Mononuclear cell (primary cell): ENCODE measurements at regions not wholly inside any gene's neighbourhood (a gene's known extent, or its start where the extent isn't known, plus 50 kb on each side); places are given as distances from the start of the nearest gene placed in this dataset.

Experiments used
- H3K27me3 ChIP-seq: 2 replicates; pipeline ENCODE4 v1.6.0; 2011; ENCODE audit warnings: low read length, control low read depth; ENCODE audit not compliant: insufficient read depth
- H3K4me1 ChIP-seq: 2 replicates; pipeline ENCODE4 v1.5.1; 2011; ENCODE audit warnings: mild to moderate bottlenecking, low read length, control low read depth; ENCODE audit not compliant: insufficient read depth
- H3K4me3 ChIP-seq: 2 replicates; pipeline ENCODE4 v1.5.1; 2011; ENCODE audit warnings: mild to moderate bottlenecking, low read length, moderate library complexity
- H3K9me3 ChIP-seq: 2 replicates; pipeline ENCODE4 v1.5.1; 2011; ENCODE audit warnings: low read depth, mild to moderate bottlenecking, control low read depth, low read length

DNA sequence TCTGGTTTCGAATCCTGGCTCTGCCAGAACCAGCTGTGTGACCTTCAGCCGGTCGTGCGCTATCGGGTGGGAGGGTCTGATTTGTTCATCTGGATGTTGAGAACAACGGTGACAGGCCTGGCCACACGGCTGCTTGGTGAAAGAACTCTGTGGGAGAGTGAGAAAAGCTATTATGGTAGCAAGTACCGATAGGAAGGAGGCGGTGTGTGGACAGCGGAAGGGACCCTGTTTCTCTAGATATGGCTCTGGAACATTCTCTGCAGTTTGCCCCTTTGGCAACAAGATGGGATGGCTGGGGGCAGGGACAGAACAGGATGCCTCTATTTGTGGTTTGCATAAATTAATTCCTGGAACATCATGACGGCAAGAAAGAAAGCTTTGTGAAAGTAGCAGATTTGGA lies 347.3 kb downstream of the AACS start:
- Histone ChIP-seq H3K4me1 (no peaks in the 10 kb centered on the region), H3K9me3 (no peaks in the 10 kb centered on the region), H3K27me3 (no peaks in the 10 kb centered on the region), H3K4me3 (no peak overlapping the region)

DNA sequence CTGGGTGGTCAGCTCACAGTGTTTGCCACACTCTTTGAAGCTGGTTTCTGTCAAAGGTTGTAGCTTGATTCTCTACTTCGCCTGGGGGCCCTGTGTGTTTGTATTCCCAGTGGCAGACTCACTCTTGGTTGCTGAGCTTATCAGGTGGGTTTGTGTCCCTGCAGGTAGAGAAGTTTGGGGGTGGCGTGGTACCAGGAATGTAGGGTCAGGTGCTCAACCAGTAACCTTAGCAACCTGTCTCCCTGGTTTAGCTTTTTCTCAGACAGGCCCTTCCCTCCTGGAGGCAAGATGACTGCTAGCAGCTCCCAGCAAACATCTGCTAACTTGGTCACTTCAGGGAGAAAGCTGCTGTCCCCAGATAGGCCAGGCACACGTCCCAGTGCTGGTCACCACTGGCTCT lies 352.2 kb downstream of the AACS start:
- H3K4me1 ChIP-seq: no peaks in the 10 kb centered on the region
- H3K9me3 ChIP-seq: no peaks in the 10 kb centered on the region
- no peak overlapping the region for H3K4me3 ChIP-seq
- no peaks in the 10 kb centered on the region for H3K27me3 ChIP-seq

DNA sequence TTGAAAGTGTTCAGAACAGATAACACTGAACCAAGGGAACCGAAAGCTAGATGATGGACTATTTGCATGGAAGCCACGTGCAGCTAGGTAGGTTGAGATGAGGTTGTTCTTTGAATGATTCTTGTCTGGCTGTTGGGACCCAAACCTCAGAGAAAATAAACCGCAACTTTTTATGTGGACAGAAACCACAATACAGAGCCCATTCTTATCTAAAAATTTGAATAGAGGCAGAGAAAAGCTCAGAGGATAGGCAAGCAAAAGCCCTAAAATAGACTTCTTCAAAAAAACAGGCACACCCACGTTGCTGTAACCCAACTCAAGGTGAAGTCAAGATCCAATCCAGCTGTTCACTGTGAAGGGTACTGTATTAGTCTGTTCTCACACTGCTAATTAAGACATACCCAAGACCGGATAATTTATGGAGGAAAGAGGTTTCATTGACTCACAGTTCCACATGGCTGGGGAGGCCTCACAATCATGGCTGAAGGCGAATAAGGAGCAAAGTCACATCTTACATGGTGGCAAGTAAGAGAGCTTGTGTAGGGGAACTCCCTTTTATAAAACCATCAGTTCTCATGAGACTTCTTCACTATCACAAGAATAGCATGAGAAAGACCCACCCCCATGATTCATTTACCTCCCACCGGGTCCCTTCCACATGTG lies 353.8 kb downstream of the AACS start:
- no peaks in the 10 kb centered on the region for H3K27me3 ChIP-seq
- H3K9me3 ChIP-seq: no peaks in the 10 kb centered on the region
- H3K4me3 ChIP-seq: no peak overlapping the region
- no peaks in the 10 kb centered on the region for H3K4me1 ChIP-seq

- no peaks in the 10 kb centered on the region for H3K27me3 ChIP-seq
- no peaks in the 10 kb centered on the region for H3K9me3 ChIP-seq
- no peak overlapping the region for H3K4me3 ChIP-seq
- no peaks in the 10 kb centered on the region for H3K4me1 ChIP-seq
Measured at GRCh38 chr12:125424909-125425308, 359.7 kb downstream of the AACS start.

- H3K4me3 ChIP-seq: no peak overlapping the region
- H3K9me3 ChIP-seq: no peaks in the 10 kb centered on the region
- no peaks in the 10 kb centered on the region for H3K4me1 ChIP-seq
- no peaks in the 10 kb centered on the region for H3K27me3 ChIP-seq
Measured at GRCh38 chr12:125431516-125431915, 366.3 kb downstream of the AACS start.

- Histone ChIP-seq H3K4me1 (no peaks in the 10 kb centered on the region), H3K9me3 (no peaks in the 10 kb centered on the region)
Measured at GRCh38 chr12:125434131-125434530, 368.9 kb downstream of the AACS start.

GRCh38 chr12:125434936-125435443 lies 369.8 kb downstream of the AACS start:
- Histone ChIP-seq H3K9me3 (no peaks in the 10 kb centered on the region), H3K4me3 (no peak overlapping the region), H3K4me1 (no peaks in the 10 kb centered on the region), H3K27me3 (no peaks in the 10 kb centered on the region)

More at GRCh38 chr12:125434131-125434530, 368.9 kb downstream of the AACS start:
- Histone ChIP-seq H3K27me3 (no peaks in the 10 kb centered on the region), H3K4me3 (no peak overlapping the region)

- Histone ChIP-seq H3K9me3 (no peaks in the 10 kb centered on the region), H3K4me1 (no peaks in the 10 kb centered on the region), H3K27me3 (no peaks in the 10 kb centered on the region), H3K4me3 (no peak overlapping the region)
Measured at GRCh38 chr12:125435871-125436270, 370.6 kb downstream of the AACS start.

DNA sequence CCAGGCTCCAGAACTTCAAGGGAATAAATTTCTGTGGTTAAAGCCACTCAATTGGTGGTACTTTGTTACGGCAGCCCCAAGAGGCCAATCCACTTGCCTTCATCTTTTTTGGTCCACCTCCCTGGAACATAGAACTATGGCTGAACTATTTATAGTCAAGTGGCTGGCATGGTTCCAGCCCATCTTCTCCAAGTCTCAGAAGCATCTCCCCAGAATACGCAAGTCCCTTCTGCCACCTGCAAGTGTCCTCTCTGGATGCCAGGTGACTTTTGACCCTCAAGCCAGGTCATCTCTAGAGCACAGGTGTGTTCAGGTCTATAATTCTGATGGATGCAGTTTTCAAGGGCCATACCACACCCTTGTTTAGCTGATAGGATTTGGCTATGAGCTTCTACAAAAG lies 371.5 kb downstream of the AACS start:
- no peak overlapping the region for H3K4me3 ChIP-seq
- H3K9me3 ChIP-seq: no peaks in the 10 kb centered on the region

DNA sequence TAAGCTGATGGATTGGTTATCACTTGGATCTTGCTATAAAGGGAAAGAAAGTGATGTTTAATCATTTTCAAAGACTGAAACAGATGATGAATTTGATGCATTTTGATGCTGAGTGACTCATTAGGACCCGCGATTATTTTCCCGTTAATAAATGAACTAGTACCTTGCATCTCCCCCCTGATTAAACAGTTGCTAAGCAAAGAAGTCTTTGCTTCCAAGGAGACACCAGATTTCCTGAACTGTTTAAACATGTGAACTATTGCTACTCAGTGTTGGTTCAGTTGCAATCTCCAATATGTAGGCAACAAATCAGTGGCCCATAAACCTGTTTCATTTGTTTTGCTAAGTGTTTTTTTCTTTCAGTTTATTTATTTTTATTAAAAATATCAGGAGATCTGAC lies 375.2 kb downstream of the AACS start:
- H3K27me3 ChIP-seq: no peaks in the 10 kb centered on the region
- H3K9me3 ChIP-seq: no peaks in the 10 kb centered on the region
- no peak overlapping the region for H3K4me3 ChIP-seq
- H3K4me1 ChIP-seq: no peaks in the 10 kb centered on the region

More for the DNA sequence above, 371.5 kb downstream of the AACS start:
- Histone ChIP-seq H3K27me3 (no peaks in the 10 kb centered on the region), H3K4me1 (no peaks in the 10 kb centered on the region)

DNA sequence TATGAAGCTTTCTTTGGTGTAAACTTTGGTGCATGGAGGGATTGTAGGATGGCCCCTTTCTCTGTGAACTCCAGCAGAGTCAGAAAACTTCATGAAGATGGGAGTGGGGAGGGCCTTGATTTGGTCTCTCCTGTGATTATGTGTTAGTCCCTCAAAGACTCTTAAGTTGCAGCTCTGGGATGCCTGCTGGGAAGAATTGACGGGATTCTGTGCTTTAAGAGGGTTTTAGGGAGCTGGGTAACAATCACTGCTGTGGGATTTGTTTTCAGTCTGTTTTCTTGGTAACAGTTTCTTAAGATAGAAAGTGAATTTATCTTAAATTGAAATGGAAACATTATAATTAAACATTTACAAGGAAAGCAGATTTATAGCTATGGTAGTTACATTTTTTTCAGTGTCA lies 378.1 kb downstream of the AACS start:
- no peaks in the 10 kb centered on the region for H3K27me3 ChIP-seq
- H3K4me3 ChIP-seq: no peak overlapping the region
- H3K9me3 ChIP-seq: no peaks in the 10 kb centered on the region
- H3K4me1 ChIP-seq: no peaks in the 10 kb centered on the region

GRCh38 chr12:125451408-125451807 lies 386.2 kb downstream of the AACS start:
- H3K27me3 ChIP-seq: no peaks in the 10 kb centered on the region
- H3K4me1 ChIP-seq: no peaks in the 10 kb centered on the region
- H3K9me3 ChIP-seq: no peaks in the 10 kb centered on the region
- no peak overlapping the region for H3K4me3 ChIP-seq

- Histone ChIP-seq H3K27me3 (no peaks in the 10 kb centered on the region), H3K4me1 (no peaks in the 10 kb centered on the region), H3K4me3 (no peak overlapping the region), H3K9me3 (no peaks in the 10 kb centered on the region)
Measured at GRCh38 chr12:125453751-125454150, 388.5 kb downstream of the AACS start.

- Histone ChIP-seq H3K27me3 (no peaks in the 10 kb centered on the region), H3K4me1 (no peaks in the 10 kb centered on the region), H3K9me3 (no peaks in the 10 kb centered on the region)
Measured at GRCh38 chr12:125454291-125454690, 389.1 kb downstream of the AACS start.

GRCh38 chr12:125454786-125455480 lies 389.7 kb downstream of the AACS start:
- Histone ChIP-seq H3K4me3 (no peak overlapping the region), H3K4me1 (no peaks in the 10 kb centered on the region), H3K9me3 (no peaks in the 10 kb centered on the region), H3K27me3 (no peaks in the 10 kb centered on the region)

More at GRCh38 chr12:125454291-125454690, 389.1 kb downstream of the AACS start:
- no peak overlapping the region for H3K4me3 ChIP-seq

- Histone ChIP-seq H3K4me1 (no peaks in the 10 kb centered on the region), H3K9me3 (no peaks in the 10 kb centered on the region), H3K4me3 (no peak overlapping the region), H3K27me3 (no peaks in the 10 kb centered on the region)
Measured at GRCh38 chr12:125455556-125455955, 390.3 kb downstream of the AACS start.
